Chondrocyte (in vitro differentiated cells): ENCODE measurements at regions not wholly inside any gene's neighbourhood (a gene's known extent, or its start where the extent isn't known, plus 50 kb on each side); places are given as distances from the start of the nearest gene placed in this dataset.

Experiments used
- DNase-seq: peaks from one replicate; pipeline ENCODE4 v3.0.0; 2021; ENCODE audit warnings: mixed read lengths, low spot score
- H3K27ac Mint-ChIP-seq: one replicate; pipeline ENCODE4 v1.8.0; 2021; ENCODE audit warnings: mild to moderate bottlenecking, moderate library complexity, mixed read lengths; ENCODE audit not compliant: unreplicated experiment
- H3K27me3 Mint-ChIP-seq: 2 replicates; pipeline ENCODE4 v1.8.0; 2021; ENCODE audit warnings: low read depth, mixed read lengths
- H3K36me3 Mint-ChIP-seq: 2 replicates; pipeline ENCODE4 v1.8.0; 2021; ENCODE audit warnings: low read depth, mixed read lengths
- H3K4me1 Mint-ChIP-seq: 2 replicates; pipeline ENCODE4 v1.8.0; 2021; ENCODE audit warnings: low read depth, mild to moderate bottlenecking, mixed read lengths
- H3K4me3 Mint-ChIP-seq: one replicate; pipeline ENCODE4 v1.8.0; 2021; ENCODE audit warnings: mild to moderate bottlenecking, moderate library complexity, mixed read lengths; ENCODE audit not compliant: unreplicated experiment
- H3K9me3 Mint-ChIP-seq: 2 replicates; pipeline ENCODE4 v1.8.0; 2021; ENCODE audit warnings: low read depth, mixed read lengths
- CTCF ChIP-seq: fragments of 200-600 bp; sonication (generic); IDR thresholded peaks from 2 replicates; pipeline ENCODE4 v1.5.0; 2021; ENCODE audit warnings: antibody characterized with exemption, mild to moderate bottlenecking, moderate library complexity

GRCh38 chr18:34567857-34568256 is 142.2 kb upstream of the DTNA start:
- Mint-ChIP-seq H3K27ac (no peak overlapping the region), H3K4me3 (no peak overlapping the region), H3K27me3 (peaks cover 9% of the 10 kb centered on the region), H3K9me3 (no peaks in the 10 kb centered on the region), H3K36me3 (peaks cover 2% of the 10 kb centered on the region), H3K4me1 (no peaks in the 10 kb centered on the region)
- no peak for DNase-seq
- TF ChIP-seq CTCF: no peak

- Mint-ChIP-seq H3K27me3 (peaks cover 2% of the 10 kb centered on the region), H3K4me1 (no peaks in the 10 kb centered on the region), H3K36me3 (no peaks in the 10 kb centered on the region), H3K9me3 (peaks cover 17% of the 10 kb centered on the region), H3K4me3 (no peak overlapping the region), H3K27ac (no peak overlapping the region)
- TF ChIP-seq CTCF: no peak
- DNase-seq: no peak
Observed at GRCh38 chr18:34576622-34577021, 133.5 kb upstream of the DTNA start.

- peaks cover 25% of the 10 kb centered on the region for H3K27me3 Mint-ChIP-seq
- no peak for DNase-seq
- H3K4me1 Mint-ChIP-seq: no peaks in the 10 kb centered on the region
- no peak overlapping the region for H3K27ac Mint-ChIP-seq
- no peak overlapping the region for H3K4me3 Mint-ChIP-seq
- H3K9me3 Mint-ChIP-seq: peaks cover 15% of the 10 kb centered on the region
- no peak for TF ChIP-seq CTCF
- H3K36me3 Mint-ChIP-seq: no peaks in the 10 kb centered on the region
Observed at GRCh38 chr18:34583895-34584294, 126.2 kb upstream of the DTNA start.

GRCh38 chr18:34590503-34590902 is 119.6 kb upstream of the DTNA start:
- Mint-ChIP-seq H3K27me3 (peaks cover 4% of the 10 kb centered on the region), H3K4me3 (no peak overlapping the region), H3K27ac (no peak overlapping the region), H3K4me1 (peaks cover 25% of the 10 kb centered on the region), H3K36me3 (no peaks in the 10 kb centered on the region), H3K9me3 (no peaks in the 10 kb centered on the region)
- TF ChIP-seq CTCF: no peak
- no peak for DNase-seq

GRCh38 chr18:34591920-34592444 is 118.1 kb upstream of the DTNA start:
- no peaks in the 10 kb centered on the region for H3K9me3 Mint-ChIP-seq
- H3K4me1 Mint-ChIP-seq: peaks cover 29% of the 10 kb centered on the region
- peaks cover 4% of the 10 kb centered on the region for H3K27me3 Mint-ChIP-seq
- no peak overlapping the region for H3K4me3 Mint-ChIP-seq
- H3K27ac Mint-ChIP-seq: no peak overlapping the region
- no peak for TF ChIP-seq CTCF
- DNase-seq: no peak
- H3K36me3 Mint-ChIP-seq: no peaks in the 10 kb centered on the region
